NOMO-1 treated with dmso at 0.1 percent for 144 hours (cell line): ENCODE measurements at regions not wholly inside any gene's neighbourhood (a gene's known extent, or its start where the extent isn't known, plus 50 kb on each side); places are given as distances from the start of the nearest gene placed in this dataset.

ENCODE experiments used
- DNase-seq: peaks from one replicate; lab custom pipeline; 2025; ENCODE audit not compliant: unreplicated experiment; lab: John Stamatoyannopoulos, UW

DNA sequence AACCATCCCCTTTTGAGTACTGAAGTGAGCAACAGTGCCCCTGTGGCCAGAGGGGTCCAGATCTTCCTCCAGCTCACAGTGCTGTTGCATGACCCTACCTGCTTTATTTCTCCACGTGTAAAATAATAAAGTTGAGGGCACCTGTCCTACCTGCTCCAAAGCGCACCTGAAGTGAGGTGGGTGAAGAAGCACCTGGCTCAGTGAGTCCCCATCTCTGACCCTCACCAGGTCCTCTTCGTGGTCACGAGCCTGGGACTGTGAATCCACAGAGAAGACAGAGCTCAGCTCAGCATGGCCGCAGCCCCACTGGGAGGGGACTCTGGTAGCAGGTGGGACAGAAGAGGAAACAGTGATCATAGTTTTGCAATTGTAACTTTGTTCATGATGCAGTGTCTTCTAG is 976.7 kb upstream of the TMEM132C start:
- no peak for DNase-seq

DNA sequence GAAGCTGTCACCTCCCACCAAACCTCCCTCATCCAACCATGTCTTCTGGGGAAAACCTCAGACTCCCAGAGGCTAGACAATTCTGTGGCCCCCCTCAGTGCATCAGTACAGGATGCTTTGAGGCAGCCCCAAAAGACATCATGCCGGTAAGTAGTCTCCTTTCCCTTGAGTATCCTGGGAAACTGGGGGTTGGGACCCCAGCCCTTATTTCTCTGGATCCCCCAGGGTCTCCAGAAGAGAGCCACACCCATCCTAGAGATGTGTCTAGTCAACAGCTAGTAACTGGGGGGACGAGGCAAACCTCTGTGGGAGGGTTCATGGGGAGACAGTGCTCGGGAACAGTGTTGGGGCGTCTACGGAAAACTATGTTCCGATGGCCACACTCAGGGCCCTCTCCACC is 974.2 kb upstream of the TMEM132C start:
- no peak for DNase-seq

DNA sequence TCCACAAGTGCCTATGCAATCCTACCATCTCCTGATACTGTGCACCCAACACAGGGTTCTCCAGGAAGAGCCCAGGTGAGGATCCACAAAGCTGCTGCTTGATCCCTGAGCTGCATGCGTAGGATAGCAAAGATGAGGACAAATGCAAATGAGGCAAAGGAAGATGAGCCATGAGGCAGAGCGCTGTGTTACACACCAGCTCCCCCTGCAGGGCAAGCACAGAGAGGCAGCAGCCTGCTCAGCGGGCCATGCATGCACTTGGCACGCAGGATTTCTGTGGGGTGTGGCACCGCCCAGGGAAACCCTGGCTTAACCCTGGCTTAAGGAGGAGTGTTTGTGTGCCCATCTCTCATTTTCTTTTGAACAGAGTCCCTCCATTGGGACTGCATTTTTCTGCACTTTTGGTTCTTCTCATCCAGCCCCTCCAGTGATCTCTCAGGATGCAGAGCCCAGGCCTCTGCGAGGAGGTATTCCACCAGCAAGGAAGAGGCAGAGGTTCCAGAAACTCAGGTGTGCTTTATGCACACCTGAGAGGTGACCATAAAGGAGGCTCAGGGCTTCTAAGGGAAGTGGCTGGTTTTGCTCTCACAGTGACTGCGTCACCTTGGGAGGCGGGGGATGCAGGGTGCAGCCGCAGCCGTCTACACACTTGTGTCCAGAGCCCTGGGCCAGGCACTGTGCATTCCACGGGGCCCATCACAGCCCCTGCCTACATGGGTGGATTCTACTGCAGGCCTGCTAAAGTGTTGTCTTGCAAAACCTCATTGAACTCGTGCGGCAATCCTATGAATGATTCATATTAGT is 973.3 kb upstream of the TMEM132C start:
- DNase-seq, result no peak

DNA sequence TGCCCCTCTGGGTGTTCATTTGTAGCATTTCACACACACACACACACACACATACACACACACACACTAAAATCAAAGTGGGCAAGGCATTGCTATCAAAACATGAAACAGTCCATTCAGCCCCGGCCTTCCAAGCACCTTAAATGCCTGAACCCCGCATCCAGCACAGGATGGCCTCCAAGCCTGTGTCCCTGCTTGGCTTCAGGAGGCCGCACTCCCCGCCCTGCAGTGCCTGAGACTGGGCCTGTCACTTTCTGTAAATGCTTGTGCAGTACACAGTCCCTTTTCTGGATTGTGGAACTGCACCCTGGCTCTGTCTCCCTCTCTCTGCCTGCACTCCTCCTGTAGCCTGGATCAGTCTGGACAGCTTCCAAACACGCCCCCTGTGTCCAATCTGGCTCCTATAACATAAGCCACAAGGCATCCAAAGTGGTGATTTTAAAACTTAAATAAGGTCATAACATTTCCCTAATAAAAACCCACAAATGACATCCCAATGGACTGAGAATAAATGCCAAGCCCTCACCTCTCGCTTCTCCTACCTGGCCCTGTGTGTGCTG is 972.2 kb upstream of the TMEM132C start:
- DNase-seq, result no peak

DNA sequence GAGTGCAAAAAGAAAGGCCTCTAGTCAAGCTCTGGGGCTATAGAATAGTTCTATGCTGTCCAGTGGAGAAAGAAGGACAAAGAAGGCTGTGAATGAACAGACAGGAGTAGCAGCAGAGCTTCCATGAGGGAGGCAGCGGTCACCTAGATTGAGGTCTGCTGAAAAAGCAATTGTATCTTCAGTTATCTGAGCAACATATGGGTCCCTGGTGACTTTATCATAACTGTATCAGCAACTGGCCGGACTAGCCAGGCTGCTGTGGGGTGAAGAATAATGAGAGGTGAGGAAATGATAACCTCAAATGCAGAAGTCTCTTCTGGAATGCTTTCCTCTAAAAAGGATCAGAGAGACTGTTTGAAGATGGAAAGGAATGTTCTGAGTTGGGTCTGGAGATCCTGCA is 971.3 kb upstream of the TMEM132C start:
- DNase-seq, result no peak

DNA sequence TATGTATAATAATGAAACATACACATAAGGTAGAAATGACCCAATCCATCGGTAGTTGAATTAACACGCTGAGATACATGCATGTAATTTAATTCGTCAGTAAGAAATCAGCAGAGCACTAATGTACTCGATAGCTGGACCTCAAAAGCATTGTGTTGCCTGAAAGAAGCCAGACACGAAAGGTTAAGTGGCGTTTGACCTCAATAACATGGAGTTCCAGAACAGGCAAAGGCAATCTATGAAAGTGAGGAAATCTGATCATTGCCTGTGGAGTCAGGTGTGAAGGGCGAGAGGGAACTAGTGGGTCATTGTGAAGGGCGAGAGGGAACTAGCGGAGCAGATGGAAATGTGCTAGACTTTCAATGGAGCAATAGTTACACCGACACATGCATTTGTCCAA is 970.4 kb upstream of the TMEM132C start:
- DNase-seq, result no peak

DNA sequence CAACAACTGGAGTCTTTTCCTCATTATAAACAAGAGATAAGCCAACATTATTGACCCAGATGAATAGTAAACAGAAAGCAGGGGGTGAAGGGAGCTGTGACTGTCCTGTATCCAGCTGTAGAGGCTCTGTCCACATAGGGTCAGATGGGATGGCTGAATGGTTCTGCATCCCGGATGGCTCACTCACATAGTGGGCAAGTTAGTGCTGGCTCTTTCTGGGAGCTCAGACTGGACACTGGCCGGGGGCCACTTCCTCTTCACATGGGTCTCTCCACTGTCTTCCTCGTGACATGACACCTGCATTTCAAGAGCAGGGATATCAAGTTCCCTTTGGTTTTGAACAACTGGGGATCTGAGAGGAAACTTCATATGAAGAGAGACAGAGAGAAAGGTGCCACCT is 969.6 kb upstream of the TMEM132C start:
- no peak for DNase-seq

DNA sequence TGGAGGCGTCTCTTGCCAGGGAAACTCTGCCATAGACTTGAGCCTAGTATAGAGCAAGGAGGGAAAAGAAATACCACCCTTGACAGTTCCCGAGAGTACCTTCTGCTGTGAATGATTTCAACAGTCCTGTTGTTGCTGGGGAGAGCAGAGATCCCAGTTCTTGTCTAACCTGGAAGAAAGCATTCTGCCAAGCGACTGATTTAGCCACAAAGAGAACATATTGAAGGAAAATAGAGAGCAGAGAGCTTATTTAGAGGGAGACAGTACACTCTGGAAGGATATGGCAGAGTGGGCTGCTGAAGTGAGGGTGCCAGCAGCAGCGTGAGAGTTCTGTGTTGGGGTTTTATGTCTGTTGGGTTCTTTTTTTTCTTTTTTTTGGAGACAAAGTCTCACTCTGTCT is 966.9 kb upstream of the TMEM132C start:
- no peak for DNase-seq

DNA sequence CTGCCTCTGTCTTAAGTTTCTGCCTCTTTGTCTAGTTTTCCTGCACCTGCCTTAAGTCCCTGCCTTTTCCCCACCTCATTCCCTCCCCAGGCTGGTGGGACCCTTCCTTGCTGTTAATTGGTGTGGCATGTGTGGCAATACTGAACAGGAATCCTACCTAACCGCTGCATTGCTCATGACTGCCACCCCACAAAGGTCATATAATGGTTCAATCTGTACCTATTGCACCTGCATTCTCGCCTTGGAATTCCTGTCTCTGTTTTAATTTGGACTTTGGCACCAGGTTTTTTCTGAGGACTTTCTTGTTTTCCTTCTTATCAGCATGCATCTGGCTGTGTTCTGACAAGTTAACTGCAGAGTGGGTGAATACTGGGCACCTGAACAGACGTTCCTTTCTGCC is 966.2 kb upstream of the TMEM132C start:
- no peak for DNase-seq

DNA sequence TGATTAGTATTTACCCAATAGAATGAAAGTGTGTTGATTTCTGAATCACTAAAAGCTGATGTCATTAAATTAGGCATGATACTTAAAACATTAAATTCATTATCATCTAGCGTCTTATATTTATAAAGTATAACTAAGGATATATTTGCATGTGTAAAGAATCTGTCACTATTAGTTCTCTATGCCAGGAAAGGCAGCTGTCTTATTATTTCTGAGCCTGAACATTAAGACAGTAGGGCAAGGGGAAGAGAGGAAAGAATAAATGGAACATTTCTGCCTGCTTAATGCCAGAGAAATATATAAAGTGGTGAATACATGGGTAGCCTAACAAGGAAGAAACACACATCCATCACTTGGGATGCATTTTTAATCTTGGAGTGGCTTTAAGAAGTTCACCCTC is 965.1 kb upstream of the TMEM132C start:
- DNase-seq, result no peak

DNA sequence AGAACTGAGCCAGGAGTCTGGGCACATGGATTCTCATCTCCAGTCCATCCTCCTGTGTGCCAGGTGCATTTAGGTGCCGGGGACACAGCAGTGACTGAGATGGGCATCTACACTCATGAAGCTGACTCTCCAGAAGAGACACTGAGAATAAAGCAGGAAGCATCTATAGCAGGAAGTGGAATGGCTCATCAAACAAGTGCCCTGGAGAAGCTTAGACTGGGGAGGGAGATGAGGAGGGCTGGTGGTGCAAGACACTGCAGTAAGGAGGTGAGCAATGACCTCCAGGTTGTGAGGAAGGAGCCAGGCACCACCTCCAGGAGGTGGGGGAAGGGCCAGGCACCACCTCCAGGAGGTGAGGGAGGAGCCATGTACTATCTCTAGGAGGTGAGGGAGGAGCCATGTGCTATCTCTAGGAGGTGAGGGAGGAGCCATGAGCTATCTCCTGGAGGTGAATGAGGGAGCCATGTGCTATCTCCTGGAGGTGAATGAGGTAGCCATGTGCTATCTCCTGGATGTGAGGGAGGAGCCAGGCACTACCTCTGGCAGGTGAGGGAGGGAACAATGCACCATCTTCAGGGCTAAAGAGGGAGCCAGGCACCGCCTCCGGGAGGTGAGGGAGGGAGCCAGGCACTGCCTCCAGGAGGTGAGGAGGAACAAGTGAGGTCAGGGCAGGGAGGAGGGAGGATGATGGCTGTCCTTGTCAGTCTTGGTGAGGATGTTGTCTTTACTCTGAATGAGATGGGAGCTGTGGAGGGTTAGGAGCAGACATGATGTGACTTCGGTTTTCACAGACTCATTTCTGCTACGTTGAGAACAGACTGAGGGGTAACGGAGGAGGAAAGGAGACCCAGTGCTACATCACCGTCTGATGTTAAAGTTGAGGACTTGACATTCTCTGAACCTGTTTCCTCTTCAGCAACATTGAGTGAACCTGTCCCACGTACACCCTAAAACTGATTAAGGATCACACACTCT is 961.9 kb upstream of the TMEM132C start:
- no peak for DNase-seq

DNA sequence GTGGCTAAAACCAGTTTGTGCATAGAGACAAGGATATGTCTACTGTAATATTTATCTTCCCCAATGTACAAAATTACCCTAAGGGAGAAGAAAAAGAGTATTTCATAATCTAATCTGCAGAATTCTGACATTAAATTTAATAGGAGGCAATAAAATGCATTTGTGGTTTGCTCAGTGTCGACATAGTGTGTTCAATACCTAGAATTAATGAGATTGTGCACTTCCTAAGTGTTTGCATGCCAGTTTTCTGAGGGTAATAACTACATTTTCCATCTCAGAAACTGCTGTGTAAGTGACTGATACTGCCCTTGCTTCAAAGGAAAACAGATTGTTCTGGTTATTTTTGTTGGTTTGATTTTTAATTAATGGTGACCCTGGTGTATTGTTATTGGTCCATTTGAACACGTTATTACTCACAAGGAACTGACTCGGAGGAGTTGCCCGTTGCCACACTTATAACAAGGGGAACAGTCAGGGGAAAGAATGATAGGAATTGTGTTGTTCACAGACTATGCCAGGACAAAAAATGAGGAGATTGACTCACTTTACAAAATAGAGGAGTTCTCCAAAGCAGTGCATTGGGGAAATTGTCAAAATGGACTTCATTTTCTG is 960.3 kb upstream of the TMEM132C start:
- DNase-seq, result no peak

DNA sequence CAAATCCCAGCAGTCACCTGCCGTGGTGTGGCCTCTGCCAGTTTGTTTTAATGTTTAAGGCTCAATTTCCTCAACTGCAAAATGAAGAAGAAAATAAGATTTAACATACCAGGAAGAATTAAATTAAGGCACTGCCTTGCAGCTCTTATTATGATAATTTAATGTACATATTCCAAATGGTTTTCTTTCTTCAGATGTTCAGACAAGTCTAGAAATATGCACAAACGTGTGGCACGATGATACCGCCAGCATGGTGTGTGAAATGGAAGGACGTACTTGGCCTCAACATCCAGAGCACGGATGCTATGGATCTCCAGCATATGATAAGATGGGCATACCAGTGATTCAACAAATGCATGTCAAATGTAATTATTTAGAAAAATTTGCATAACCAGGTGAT is 959.4 kb upstream of the TMEM132C start:
- DNase-seq, result no peak

DNA sequence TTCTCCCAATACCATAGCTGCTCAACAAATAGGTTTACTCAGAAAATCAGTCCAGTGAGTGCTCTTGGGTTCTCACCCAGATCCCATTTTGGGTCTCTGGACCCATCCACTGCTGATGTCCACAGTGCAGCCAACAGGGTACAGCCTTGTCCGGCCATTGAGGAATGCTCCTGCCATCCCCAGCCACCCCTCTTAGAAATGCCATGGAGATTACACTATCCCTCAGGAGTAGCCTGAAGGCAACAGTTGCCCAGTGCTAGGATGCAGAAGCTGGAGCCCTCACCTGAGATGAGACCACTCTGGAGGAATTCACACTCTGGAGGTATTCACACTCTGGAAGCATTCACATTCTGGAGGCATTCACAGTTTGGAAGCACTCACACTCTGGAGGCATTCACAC is 958.8 kb upstream of the TMEM132C start:
- no peak for DNase-seq

DNA sequence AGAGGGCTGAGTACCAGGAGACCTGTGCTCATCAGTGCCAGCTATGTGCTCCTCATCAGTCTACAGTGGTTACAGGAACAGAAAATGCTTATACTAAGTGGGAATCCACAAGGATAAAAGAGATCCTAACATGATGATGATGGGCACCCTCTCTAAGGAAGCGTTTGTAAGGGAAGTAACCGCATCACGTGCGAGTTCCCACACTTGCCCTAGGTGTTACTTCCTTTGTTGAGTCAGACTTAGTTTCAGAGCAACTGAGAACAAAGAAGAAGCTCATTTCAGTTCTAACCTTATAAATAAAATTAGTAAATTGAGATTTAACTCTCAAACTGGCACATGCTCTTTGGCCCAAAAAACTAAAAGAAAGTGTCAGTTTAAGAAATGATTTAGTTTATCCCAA is 956.4 kb upstream of the TMEM132C start:
- no peak for DNase-seq

DNA sequence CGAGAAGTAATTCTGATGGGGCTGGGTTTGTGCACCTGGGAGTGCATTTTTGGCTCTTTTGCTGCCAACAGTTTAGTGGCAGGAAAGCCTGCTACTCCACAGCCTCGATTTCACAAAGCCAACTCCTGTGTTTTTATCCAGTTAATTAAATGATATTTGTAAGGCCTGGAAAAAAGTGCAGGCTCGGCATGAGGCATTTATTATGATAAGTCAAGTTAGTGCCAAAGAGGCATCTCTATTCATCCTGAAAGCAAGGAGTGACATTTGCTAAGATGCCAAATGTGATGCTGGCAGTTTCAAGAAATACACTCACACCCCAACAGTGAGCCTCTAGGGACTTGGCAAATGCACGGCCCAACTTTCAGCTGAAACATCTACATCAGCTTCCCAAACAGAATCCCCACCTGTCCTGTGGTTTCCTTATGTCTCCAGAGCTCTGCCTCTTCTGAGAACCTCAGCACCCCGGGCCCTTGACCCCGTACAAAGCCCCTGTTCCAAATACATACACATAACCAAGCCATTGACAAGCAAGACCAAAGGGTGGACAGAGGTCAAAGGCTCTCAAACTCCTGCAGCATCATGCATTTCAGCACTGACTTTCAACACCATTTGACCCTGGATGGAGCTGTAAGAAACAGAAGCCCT is 955.1 kb upstream of the TMEM132C start:
- DNase-seq, result no peak

DNA sequence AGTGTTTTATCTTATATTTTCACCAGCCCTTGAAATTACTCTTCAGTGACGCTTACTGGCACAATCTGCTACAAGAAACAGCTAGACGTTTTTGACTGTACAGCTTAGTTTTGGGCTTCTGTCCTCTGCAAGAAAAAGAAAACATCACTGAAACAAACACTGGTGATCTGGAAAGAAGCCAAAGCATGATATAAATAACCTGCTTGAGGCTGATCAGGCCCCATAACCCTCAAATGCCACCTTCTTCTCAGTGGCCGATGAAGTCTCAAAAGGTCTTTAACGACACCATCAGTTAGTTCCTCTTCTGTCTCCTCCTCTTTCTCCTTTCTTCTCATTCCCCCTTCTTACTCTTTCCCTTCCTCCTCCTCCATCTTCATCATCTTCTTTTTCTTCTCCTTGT is 942.3 kb upstream of the TMEM132C start:
- no peak for DNase-seq

DNA sequence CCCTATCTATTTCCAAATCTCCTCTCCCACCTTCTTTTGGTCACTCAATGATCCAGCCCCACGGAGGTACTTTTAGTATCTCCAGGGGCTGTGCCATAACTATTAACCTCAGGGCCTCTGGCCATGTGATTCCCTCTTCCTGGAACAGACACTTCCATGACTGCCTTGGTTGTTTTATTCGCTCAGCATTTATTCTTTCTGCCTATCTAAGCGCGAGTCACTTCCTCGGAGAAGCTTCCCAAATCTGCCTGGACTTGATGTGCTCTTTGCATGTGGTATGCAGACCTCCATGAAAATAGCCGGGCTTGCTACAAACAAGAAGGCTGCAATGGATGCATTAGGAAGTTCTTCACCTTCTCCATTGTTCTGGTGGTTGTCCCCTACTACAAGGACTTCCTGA is 939.0 kb upstream of the TMEM132C start:
- DNase-seq, result no peak

DNA sequence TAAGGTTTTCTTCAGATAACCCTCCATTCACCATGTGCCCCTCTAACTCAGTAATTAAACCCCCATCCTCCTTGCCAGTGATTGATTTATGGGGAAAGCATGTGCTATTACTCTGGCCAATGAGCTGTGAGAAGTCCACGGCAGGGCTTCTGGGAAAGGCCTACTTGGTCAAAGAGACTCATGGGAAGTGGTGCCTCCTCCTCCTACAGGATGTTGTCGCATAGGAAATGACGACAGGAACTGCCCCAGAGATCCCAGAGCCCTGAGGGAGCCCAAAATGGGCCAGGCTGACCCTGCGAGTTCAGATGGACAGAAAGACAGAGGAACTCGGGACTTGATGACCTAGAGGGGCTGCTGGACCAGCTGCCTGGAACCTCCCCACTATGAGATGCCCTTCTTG is 938.1 kb upstream of the TMEM132C start:
- no peak for DNase-seq

DNA sequence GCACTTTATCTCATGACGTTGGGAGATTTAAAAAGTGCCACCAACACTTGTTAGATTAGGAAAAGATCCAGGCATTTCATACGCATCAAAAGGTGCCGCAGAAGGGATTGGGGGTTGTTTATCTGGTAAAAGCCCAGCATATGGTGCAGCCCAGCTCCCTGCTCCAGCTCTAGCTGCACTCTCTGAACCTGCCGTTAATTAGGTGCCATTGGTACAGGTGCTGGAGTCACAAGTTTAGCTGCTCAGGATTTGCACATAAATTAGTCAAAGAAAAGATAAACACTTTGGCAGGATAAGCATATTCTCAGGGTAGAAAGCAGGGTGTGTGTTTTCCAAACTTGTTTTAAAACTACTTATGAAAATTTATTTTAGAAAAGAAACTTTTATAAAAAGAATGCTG is 932.6 kb upstream of the TMEM132C start:
- DNase-seq, result no peak
